ENCODE measurements at regions not wholly inside any gene's neighbourhood (a gene's known extent, or its start where the extent isn't known, plus 50 kb on each side); places are given as distances from the start of the nearest gene placed in this dataset.

DNA sequence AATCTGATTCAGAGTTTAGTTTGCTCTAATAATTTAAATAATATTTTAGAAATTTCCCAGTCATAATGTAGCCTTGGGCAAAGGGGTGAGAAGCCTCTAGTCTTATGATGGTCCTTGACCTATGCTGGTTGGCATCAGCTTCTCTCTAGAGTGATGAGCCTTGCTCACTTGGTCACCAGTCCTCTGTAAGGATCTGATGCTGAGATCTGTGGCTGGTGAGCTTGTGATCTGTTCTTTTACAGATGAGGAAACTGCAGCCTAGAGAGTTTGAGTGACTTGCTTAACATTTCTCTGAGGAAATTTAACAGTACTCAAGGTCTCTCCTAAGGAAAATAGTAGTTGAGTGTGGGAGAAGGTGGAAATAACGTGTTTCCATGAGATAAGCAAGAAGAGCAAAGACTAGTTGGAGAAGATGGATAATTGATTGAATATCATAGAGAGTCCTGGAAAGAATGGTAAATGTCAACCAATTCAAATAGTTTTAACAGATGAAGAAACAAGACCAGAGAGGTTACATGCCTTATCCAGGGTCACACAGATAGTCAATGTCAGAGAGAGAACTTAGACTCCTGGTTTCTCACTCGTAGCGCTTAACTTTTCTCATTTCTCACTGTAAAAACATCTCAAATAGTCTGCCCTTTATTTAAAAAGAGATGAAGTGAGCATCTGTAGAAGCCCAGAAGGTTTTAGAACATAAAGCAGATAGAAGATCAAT, 89.7 kb upstream of the ETV6 start:
- Mint-ChIP-seq H3K9me3 (no peaks in the 10 kb centered on the region), H3K4me3 (no peak overlapping the region), H3K27ac (no peak overlapping the region), H3K27me3 (ENCODE audit: low read depth, poor library complexity) (peaks cover 11% of the 10 kb centered on the region), H3K4me1 (no peaks in the 10 kb centered on the region), H3K36me3 (ENCODE audit: low read depth) (no peaks in the 10 kb centered on the region)
- TF ChIP-seq, protein P1, sequence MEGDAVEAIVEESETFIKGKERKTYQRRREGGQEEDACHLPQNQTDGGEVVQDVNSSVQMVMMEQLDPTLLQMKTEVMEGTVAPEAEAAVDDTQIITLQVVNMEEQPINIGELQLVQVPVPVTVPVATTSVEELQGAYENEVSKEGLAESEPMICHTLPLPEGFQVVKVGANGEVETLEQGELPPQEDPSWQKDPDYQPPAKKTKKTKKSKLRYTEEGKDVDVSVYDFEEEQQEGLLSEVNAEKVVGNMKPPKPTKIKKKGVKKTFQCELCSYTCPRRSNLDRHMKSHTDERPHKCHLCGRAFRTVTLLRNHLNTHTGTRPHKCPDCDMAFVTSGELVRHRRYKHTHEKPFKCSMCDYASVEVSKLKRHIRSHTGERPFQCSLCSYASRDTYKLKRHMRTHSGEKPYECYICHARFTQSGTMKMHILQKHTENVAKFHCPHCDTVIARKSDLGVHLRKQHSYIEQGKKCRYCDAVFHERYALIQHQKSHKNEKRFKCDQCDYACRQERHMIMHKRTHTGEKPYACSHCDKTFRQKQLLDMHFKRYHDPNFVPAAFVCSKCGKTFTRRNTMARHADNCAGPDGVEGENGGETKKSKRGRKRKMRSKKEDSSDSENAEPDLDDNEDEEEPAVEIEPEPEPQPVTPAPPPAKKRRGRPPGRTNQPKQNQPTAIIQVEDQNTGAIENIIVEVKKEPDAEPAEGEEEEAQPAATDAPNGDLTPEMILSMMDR (IDR thresholded peaks at IDR 0.05): no peak
- DNase-seq: no peak

DNA sequence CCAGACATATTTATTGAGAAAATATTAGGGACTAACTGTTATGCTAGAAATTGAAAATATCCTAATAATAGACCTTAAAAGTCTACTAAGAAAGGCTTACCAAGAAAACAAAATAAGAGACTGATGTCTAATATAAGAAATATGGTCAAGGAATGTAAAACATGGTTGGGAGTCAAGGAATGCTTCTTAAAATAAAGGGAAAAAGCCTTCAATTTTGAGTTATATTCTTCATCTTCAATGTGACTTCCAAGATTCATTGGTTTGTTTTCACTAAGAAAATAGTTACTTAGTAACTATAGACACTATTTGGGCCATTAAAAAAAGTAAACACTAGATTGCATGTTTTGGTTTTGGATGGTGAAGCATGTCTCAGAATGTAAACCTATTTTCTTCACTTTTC, 88.1 kb upstream of the ETV6 start:
- Mint-ChIP-seq H3K4me1 (no peaks in the 10 kb centered on the region), H3K27me3 (ENCODE audit: low read depth, poor library complexity) (peaks cover 6% of the 10 kb centered on the region), H3K36me3 (ENCODE audit: low read depth) (no peaks in the 10 kb centered on the region), H3K4me3 (no peak overlapping the region), H3K27ac (no peak overlapping the region), H3K9me3 (no peaks in the 10 kb centered on the region)
- TF ChIP-seq, protein P1 (IDR thresholded peaks at IDR 0.05): no peak
- DNase-seq: no peak

DNA sequence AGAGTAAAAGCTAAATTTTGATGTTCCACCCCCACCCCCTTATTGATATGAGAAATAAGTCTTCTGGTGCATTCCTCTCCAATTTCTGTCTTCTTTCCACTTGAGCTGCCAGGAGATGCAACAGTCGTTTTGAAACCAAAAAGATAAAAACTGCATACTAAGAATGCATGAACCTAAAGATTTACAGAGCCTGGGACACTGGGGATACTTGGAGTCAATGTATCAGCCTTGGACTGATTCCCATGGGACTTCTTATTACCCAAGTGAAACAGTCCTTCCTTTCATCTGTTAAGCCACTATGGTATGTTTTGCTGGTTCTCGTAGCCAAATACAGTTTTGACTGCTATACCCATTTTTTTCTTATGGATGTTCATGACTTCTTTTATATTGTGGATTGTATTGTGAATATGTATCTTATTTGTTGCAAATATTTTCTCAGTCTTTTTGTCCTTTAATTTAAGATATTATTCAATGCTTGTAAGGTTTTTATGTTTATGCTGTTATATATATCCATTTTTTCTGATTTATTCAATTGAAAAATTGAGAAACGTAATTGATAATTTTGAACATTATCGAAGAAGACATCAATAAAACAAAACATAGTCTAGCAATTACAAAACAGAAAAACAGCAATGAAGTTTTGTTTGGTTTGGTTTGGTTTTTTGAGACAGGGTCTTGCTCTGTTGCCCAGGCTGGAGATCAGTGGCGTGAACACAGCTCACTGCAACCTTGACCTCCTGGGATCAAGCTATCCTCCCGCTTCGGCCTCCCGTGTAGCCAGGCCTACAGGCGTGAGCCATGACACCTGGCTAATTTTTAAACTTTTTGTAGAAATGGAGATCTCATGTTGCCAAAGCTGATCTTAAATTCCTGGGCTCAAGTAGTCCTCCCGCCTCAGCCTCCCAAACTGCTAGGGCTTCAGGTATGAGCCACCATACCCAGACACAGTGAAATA, 85.4 kb upstream of the ETV6 start:
- H3K27me3 Mint-ChIP-seq (ENCODE audit: low read depth, poor library complexity): no peaks in the 10 kb centered on the region
- TF ChIP-seq, protein P1 (IDR thresholded peaks at IDR 0.05): no peak
- peaks cover 8% of the 10 kb centered on the region for H3K9me3 Mint-ChIP-seq
- H3K36me3 Mint-ChIP-seq (ENCODE audit: low read depth): no peaks in the 10 kb centered on the region
- H3K27ac Mint-ChIP-seq: peak overlapping the region; percentile 1
- peaks cover 8% of the 10 kb centered on the region for H3K4me1 Mint-ChIP-seq
- no peak overlapping the region for H3K4me3 Mint-ChIP-seq
- no peak for DNase-seq

DNA sequence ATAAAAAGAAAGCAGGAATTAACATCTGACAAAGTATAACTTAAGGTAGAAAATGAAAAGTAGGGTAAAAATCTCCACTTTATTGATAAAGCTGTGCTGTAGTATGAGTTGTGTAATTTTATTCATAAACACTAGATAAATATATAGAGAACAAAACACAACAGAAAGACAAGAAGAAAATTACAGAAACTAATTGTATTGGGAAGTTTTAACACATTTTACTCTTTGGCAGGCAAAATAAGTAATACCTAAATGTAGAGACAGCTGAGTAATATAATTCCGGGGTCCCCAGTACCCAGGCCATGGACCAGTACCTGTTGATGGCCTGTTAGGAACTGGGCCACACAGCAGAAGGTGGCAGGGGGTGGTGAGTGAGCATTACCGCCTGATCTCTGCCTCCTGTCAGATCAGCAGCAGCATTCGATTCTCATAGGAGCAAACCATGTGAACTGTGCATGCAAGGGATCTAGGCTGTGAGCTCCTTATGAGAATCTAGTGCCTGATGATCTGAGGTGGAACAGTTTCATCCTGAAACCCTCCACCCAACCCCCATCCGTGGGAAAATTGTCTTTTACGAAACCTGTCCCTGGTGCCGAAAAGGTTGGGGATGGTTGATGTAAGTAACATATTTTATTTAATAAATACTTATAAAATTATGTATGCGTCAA, 84.4 kb upstream of the ETV6 start:
- no peak for DNase-seq
- TF ChIP-seq, protein P1 (IDR thresholded peaks at IDR 0.05): no peak
- H3K27ac Mint-ChIP-seq: no peak overlapping the region
- peaks cover 16% of the 10 kb centered on the region for H3K4me1 Mint-ChIP-seq
- no peaks in the 10 kb centered on the region for H3K36me3 Mint-ChIP-seq (ENCODE audit: low read depth)
- no peaks in the 10 kb centered on the region for H3K27me3 Mint-ChIP-seq (ENCODE audit: low read depth, poor library complexity)
- no peak overlapping the region for H3K4me3 Mint-ChIP-seq
- H3K9me3 Mint-ChIP-seq: peaks cover 8% of the 10 kb centered on the region

DNA sequence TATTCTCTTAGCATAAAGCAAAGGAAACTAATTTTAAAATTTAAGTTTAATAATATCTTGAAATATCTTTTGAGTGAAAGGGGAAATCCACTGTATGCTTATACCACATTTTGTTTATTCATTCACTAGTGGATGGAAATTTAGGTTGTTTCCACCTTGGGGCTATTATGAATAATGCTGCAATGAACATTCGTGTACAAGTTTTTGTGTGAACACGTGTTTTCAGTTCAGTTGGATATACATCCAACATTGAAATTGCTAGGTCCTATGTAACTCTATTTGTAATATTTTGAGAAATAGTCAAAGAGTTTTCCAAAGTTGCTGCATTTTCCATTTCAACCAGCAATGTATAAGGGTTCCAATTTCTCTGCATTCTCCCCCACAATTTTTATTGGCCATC, 83.7 kb upstream of the ETV6 start:
- H3K27ac Mint-ChIP-seq: no peak overlapping the region
- TF ChIP-seq, protein P1 (IDR thresholded peaks at IDR 0.05): no peak
- H3K4me1 Mint-ChIP-seq: peaks cover 16% of the 10 kb centered on the region
- no peaks in the 10 kb centered on the region for H3K27me3 Mint-ChIP-seq (ENCODE audit: low read depth, poor library complexity)
- no peaks in the 10 kb centered on the region for H3K36me3 Mint-ChIP-seq (ENCODE audit: low read depth)
- peaks cover 8% of the 10 kb centered on the region for H3K9me3 Mint-ChIP-seq
- no peak overlapping the region for H3K4me3 Mint-ChIP-seq
- DNase-seq: no peak

Measured in nephron progenitor cell (in vitro differentiated cells).